ENCODE measurements at regions not wholly inside any gene's neighbourhood (a gene's known extent, or its start where the extent isn't known, plus 50 kb on each side); places are given as distances from the start of the nearest gene placed in this dataset.

DNA sequence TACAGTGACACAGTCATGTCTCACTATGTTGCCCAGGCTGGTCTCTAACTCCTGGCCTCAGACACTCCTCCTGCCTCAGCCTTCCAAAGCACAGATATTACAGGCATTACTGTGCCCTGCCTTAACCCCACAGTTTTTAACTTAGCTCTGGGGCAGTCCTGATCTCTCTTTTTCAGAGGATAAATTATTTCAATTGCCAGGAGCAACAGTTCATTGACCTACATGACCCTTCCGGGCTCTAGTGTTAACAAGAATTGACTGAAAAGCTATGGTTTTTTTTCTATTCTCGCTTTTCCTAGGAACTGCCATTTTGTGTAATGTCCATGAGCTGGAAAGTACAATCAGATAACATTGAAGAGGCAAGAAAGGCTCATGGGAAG, 92.8 kb downstream of the HNRNPLL start:
- no peak for DNase-seq

DNA sequence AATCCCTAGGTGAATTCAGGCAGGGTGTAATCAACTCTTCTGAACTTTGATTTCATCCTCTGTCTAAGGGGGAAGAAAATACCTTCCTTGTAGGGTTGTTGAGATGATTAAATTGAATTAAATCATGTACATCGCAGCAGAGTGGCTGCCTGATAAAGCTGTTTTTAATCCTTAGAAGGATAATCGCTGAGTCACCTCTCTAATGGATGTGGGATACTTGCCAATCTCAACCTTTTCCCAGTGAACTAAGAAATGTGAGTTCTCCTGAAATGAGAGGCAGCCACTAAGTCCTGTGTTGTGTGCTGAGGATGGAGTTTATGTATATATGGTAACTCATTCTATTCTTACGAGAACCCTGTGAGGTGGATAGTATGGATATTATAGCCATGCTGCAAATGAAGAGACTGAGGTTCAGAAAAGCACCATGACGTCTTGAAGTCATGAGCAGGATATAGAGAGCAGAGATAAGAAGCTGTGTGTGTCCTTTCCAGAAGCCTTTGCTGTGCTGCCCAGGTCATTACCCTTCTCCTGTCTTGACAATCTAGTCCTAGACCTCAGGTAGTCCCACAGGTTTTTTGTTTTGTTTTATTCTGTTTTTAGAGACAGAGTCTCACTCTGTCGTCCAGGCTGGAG, 93.3 kb downstream of the HNRNPLL start:
- no peak for DNase-seq

DNA sequence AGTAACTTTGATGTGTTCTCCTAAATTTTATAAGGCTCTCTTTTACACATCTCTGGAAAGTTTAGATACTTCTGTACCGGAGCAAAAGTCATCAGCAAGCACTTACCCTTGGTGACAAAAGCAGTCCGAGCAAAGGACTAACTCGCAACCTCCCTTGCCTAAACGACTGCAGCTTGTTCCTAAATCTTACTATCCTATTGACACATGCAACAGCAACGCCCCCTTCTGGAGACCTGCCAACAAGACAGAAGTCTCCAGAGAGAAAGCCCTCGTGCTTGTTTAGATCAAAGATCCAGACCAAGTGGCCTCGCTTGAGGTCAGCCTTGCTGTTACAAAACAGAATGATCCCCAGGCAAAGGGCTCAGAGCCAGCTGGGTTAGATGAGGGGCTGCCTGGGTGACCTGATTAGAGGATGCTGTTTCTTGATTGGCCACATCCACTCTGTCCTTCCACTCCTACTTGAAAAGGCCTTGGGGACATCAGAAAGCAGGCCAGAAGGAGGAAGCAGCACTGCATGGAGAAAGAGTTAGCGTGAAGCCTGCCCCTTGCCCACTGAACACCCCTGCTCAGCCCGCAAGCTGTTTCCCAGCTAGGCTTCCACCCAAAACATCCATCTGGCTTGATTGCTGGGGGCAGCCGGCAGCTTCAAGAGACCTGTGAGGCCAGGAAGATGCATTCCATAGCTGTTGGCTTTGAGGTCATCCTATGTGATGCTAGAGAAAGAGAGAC, 94.3 kb downstream of the HNRNPLL start:
- DNase-seq: no peak

DNA sequence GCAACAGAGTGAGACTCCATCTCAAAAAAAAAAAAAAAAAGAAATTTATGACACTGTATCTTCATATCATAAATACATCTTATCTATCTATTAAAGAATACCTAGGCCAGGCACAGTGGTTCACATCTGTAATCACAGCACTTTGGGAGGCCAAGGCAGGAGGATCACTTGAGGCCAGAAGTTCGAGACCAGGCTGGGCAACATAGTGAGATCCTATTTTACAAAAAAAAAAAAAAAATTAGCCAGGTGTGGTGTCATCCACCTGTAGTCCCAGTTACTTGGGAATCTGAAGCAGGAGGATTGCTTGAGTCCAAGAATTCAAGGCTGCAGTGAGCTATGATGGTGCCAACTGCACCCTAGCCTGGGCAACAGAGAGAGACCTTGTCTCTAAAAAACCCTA, 95.0 kb downstream of the HNRNPLL start:
- DNase-seq: no peak

DNA sequence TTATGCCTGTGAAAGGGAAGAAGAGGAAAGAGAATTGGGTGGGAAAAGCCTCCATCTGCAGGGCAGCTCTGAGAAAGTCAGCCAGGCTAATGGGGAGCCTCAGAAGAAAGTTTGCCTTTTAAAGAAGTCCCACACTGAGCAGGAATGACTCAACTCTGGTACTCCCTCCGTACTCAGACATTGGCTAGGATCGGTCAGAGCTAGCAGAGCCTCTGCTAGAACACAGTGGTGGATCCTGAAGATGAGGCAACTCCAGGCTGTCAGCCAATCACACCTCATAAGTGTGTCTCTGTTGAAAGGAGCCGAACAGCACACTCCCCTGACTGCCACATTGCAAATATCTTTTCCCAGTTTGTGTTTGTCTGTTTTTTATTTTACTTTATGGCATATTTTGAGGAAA, 96.9 kb downstream of the HNRNPLL start:
- no peak for DNase-seq

DNA sequence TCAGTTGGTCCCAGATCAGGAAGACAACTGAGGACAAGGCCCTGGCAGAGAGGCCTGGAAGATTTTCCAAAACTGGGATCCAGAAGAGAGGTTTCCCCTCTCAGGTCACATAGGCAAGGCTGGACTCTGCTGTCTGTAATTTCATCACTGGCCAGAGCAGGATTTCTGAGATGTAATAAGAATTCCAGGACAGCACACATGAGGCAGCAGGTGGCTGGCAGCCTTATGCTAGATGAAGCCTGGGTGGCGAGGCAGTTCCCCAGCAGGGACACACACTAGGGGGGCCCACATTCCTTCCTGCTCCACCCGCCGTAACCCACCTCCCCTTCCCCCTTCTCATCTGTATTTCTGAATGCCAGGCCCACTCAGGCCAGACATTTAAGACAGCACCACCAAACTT, 98.6 kb downstream of the HNRNPLL start:
- no peak for DNase-seq

DNA sequence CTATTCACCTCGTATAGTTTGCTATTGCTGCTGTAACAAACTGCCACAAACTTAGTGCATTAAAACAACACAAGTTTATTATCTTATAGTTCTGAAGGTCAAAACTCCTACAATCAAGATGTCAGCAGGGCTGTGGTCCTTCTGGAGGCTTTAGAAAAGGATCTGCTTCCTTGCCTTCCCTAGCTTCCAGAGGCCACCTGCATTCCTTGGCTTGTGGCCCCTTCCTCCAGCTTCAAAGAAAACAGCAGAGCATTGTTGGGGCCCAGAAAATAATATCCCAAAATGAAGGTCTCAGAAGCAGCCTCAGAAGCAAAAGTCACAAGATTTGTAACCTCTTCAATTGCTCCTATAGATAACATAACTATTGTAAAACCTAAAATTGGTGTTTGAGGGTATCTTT, 100.6 kb downstream of the HNRNPLL start:
- no peak for DNase-seq

DNA sequence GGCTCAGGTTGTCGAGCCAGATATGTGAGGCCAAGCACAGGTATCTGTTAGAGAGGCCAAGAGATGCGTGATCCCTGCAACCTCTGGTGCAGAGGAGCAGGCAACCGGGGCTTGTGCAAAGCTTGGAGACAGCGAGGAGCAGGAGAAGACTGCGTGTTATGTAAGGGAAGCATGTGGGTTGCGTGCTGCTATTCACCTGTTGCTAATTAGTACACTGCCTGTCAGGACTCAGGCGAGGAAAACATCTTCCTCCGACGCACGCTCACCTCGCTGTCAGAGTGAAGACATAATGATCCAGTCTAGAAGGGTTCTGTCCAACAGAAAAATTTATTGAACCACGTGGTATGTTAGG, 102.5 kb downstream of the HNRNPLL start:
- DNase-seq: no peak

DNA sequence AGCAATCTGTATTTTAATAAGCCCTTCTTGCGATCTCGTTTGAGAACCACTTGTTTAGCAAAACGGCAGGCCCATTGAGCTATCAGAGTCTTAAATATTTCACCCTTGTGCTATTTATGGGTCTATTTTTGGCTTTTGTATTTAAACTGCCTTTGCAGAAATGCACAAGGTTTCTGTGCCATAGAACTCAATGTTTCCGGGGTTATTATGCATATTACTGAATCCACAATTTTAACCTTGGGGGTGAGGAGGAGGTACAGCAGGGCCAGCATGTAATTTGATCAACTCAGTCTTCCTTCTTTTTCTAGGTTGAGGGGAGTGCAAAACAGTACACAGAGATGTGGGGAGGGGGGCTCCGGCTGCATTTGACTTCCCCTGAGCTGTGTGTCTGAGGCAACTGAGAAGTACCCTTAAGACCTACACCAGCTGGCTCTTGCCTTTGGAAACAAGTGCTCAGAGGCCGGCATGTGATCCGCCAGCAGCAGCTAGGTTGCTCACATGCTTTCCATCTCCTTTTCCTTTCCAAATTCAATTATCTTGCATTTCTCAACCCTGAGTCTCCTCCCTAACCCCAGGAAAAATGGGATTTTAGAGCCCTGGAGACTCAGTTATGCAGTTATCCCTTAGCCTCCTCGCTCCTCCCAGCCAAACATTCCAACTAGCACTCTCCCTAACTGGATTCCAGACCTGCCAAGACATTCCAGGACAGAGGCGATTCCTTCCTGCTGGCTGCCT, 103.0 kb downstream of the HNRNPLL start:
- DNase-seq: no peak

DNA sequence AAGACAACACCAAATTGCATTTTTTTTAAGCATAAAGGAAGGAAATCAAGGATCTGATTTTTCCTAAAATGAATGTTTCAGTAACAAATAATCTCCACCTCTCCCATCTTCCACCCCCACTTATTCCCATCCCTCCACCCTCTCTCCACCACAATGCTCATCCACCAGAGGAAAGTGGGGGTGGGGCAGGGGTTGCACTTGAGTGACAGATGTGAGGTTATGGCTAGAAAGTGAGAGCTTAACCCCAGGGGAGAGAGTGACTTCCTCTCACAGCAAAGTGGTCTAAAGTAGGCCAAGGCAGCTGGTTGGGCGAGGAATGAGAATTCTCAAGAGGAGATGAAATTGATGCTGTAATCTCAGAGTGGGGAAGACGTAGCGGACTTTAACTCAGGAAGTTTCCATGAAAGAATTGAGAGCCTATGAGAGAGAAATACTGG, 104.7 kb downstream of the HNRNPLL start:
- DNase-seq: no peak

DNA sequence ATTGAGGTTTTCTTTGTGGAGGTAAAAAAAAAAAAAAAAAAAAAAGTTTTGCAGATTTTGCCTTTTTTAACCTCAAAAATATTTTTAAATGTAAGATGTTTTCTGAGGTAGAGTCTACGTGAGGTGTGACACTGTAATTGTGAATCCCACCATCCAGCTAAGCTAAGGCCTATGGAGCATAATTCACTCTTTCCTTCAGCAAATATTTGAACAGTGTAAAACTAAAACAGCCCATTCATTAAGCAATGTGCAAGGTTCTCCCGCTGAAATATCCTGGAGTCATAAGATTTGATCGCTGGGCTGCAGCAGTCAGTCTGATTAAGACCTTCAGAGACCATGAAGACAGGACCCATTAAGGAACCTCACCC, 105.1 kb downstream of the HNRNPLL start:
- DNase-seq: no peak

DNA sequence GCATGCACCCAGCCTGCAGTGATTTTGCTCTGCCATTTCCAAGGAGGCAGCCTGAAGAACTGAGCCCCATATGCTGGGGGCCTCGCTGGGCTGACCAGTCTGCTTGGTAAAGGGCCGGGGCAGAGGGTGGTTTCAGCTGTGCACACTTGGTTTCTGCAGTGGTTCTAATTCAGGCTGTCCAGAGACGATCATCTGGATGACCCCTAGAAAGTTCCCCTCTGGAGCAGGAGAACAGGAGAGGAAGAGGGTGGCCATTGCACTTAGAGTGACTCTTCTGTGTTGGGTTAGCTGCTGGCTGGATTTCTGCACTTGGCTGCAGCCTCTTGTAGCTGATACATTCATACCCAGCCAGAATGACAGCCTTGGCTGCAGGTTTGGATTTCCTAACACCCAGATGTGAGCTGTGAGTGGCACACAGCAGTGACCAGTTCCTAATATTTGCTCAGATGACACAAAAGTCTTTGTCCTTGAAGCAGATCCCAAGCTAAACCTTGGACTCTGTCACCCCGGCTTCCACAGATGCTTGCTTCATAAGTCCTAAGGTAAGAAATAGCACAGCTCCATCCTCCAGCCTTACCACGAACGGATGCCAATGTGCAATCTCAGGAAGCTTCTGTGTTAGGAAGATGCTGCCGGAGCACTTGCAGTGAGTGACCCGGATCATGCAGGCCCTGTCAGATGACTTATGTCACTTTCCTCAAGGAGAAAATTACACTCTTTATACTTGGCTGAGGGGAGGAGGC, 105.6 kb downstream of the HNRNPLL start:
- no peak for DNase-seq

DNA sequence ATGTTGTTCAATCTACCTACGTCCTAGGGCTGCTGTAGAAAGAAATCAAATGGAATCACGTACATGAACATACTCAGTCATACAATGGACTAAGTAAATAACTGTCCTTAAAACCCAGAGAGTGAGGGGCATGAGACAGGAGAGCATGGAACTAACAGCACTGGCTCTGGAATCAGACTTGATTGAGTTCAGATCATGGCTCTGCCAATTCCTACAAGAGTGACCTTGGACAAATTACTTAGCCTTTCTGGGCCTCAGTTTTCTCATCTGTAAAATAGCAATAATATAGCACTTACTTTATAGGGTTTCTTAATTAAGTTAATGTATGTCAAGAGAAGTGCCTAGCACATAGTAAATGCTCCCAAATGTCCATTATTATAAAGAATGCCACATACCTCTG, 106.8 kb downstream of the HNRNPLL start:
- no peak for DNase-seq

DNA sequence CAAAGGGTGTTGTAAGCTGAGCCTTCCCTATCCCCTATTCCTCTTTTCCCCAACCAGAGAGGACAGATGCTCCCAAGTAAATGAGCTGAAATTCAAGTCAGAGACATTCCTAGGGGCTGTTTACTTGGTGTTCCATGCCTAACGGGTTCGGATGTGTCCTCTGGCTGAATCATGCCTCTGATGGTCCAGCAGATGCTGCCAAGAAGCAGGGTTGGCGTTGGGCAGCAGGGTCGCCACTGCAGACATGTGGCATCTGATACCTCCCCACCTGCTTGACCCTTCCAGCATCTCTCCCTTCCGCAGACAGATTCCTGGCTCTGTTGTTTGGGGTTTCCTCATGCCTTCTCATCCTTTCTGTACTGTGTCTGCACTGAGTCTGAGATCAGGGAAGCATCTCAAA, 108.3 kb downstream of the HNRNPLL start:
- no peak for DNase-seq

DNA sequence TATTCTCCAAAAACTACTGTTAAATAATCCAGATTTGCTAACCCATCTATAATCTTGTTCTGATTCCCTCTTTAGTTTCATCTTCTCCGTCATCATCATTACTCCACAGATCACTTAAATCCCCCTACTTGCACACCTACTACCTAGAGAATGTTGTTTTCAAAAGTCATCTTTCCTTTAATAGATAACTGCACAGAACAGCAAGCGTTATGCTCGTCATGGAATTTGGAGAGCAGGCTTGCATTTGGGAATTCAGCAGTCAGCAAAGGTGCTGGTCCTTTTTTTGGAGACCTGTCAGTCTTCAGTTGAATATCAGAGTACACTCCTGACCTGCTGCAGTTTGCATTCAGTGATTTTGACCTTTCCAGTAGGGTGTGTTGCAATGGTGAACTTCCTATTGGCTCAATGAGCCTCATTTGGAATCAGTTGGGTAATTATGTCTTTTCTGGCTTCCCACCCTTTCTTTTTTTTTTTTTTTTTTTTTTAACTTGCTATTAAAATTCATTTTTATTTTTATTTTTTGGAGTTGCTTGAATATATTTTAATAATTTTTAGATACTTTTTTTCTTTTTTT, 110.6 kb downstream of the HNRNPLL start:
- no peak for DNase-seq

DNA sequence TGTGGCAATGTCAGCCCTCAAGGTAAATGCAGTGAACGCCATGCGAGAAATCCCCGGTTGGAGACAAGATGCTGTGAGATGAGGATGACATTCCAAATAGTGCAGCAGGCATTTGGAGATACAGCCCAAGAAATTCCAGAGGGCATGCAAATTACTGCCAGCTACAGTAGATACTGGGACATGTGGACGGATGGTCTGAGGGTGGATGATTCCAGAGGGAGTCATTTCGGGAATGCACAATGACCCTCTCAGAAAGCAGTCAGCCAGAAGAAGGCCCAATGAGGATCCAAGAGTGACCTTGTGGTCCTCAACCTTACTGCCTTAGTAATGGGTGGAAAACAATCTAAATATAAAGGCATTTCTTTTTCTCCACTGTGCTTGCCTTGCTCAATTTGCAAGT, 111.3 kb downstream of the HNRNPLL start:
- no peak for DNase-seq

DNA sequence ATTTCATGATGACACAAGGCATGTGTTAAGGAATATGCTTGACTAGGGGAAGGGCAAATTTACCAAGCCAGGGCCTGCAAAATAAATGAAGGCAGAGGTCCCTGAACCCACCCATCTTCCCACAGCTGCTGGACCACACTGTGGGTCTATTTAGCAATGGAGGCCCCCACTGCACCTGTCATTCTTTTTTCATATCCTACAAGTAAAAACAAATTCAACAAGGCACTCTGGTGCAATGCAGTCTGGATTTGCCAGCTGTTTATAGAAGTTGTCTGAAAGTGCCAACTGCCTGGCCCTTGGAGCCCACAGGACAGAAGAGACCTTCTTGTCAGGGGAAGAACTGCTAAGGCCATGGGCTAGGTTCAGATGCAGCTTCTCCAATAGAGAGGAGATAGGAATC, 112.8 kb upstream of the ATL2 start:
- no peak for DNase-seq

DNA sequence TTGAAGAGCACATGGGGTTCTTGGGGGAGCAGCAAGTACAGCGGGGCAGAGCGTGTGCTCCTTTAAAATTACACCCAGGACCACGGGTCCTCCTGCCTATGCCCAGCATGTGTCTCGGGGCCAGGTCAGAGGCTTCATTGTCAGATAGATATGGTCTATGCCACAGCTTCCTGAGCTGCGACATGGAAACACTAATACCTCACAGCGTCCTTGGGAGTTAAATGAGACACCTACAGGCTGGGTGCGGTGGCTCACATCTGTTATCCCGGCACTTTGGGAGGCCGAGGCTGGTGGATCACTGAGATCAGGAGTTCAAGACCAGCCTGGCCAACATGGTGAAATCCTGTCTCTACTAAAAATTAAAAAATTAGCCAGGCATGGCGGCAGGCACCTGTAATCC, 110.8 kb upstream of the ATL2 start:
- DNase-seq: no peak

DNA sequence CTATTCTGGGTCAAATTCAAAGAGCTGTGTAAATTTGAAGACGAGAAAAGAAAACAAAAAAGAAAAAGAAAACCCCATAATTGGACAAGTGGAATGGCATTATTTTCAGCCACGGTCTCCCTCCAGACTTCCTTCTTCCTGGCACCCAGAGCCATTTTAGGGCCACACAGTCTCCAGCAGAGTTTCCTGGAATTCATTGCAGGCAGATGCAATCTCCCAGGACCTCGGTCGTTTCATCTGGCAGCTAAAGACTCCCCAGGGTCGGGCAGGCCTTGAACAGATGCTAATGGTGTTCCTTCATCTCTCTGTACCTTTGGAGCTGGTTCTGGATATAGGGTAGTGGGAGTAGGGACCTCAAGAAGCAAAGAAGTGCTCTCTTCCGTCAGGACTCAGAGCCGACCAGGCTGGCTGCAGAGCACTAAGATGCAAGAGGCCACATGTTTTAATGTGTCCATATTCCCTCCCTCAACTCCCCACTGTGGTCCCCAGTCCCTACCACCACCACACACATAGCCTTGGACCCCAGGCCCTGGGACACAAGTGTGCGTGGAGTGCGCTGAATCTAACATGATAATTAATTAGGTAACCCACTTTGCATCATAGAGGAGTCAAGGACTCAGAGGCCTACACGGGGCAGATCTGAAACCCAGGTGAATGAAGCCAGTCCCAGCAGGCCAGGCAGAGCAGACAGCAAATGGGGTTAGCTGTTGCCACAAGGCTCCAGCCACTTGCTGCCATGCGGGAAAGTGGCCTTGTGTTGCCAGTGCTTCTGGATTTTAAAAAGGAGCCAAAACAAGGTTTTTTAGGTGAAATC, 109.3 kb upstream of the ATL2 start:
- DNase-seq: no peak

DNA sequence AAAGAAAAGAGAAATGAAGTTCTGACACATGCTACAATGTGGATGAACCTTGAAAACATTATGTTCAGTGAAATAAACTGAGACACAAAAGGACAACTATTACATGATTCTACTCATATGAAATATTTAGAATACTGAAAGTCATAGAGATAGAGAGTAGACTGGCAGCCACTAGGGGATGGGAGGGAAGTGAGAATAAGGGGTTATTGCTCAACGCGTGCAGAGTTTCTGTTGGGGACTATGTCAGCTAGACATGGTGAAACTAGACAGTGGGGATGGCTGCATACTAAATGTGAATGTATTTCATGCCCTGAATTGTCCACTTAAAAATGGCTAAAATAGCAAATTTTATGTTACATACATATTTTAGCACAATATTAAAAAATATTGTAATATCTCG, 108.7 kb upstream of the ATL2 start:
- no peak for DNase-seq

DNA sequence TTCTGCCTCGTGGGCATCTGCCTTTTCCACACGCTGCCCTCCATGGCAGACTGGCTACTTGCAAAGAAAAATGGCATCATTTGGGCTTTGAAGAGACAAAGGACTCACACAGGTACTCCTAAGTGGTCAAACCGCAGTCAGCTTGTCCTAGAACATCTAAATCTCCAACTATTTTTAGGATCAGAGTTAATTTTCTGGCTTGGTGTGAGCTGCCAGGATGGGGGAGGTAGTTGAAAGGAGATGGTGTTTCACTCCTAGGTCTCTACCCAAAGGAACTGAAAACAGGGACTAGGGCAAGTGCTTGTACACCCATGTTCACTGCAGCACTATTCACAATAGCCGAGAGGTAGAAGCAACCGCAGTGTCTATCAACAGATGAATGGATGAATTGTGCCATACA, 107.9 kb upstream of the ATL2 start:
- no peak for DNase-seq
